ENCODE measurements at regions not wholly inside any gene's neighbourhood (a gene's known extent, or its start where the extent isn't known, plus 50 kb on each side); places are given as distances from the start of the nearest gene placed in this dataset.

DNA sequence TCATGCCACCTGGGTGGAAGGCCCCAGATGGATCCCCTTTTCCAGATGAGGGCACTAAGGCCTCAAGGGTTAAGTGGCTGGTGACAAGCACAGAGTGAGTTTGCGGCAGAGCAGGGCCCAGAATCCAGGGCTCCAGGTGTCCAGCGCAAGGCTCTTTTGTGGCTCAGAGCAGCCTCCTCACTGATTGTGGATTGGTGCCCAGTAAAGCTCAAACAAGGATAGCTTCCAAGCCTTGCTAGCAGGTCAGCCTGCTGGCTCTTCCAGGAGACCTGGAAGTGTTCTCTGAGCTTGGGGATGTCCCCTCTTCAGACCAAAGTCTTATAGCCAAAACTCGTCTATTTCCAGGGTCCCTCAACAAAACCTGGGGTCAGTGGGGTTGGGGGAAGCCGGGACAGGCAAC lies 167.6 kb upstream of the SYT13 start:
- Histone ChIP-seq H3K27ac (no peak overlapping the region), H3K27me3 (peaks cover 0 to 2% (median 0%) of the 10 kb centered on the region in 3 donors), H3K9me3 (no peaks in the 10 kb centered on the region), H3K4me3 (no peak overlapping the region), H3K36me3 (no peaks in the 10 kb centered on the region), H3K4me1 (no peaks in the 10 kb centered on the region)
- TF ChIP-seq, protein P1, sequence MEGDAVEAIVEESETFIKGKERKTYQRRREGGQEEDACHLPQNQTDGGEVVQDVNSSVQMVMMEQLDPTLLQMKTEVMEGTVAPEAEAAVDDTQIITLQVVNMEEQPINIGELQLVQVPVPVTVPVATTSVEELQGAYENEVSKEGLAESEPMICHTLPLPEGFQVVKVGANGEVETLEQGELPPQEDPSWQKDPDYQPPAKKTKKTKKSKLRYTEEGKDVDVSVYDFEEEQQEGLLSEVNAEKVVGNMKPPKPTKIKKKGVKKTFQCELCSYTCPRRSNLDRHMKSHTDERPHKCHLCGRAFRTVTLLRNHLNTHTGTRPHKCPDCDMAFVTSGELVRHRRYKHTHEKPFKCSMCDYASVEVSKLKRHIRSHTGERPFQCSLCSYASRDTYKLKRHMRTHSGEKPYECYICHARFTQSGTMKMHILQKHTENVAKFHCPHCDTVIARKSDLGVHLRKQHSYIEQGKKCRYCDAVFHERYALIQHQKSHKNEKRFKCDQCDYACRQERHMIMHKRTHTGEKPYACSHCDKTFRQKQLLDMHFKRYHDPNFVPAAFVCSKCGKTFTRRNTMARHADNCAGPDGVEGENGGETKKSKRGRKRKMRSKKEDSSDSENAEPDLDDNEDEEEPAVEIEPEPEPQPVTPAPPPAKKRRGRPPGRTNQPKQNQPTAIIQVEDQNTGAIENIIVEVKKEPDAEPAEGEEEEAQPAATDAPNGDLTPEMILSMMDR (IDR thresholded peaks at IDR 0.05 in 4 of 5, conservative IDR thresholded peaks at IDR 0.05 in 1 of 5): no peak
- no peak for TF ChIP-seq POLR2A (IDR thresholded peaks at IDR 0.05)
- in situ Hi-C loops (cut with MboI; ENCODE audit: low sequenced_read_pairs in 4 of 4) (no loop called here), intact Hi-C loops (cut with DNase I; ENCODE audit: low total_unique reads) (no loop called here)
- ATAC-seq (no peak), DNase-seq (no peak)

DNA sequence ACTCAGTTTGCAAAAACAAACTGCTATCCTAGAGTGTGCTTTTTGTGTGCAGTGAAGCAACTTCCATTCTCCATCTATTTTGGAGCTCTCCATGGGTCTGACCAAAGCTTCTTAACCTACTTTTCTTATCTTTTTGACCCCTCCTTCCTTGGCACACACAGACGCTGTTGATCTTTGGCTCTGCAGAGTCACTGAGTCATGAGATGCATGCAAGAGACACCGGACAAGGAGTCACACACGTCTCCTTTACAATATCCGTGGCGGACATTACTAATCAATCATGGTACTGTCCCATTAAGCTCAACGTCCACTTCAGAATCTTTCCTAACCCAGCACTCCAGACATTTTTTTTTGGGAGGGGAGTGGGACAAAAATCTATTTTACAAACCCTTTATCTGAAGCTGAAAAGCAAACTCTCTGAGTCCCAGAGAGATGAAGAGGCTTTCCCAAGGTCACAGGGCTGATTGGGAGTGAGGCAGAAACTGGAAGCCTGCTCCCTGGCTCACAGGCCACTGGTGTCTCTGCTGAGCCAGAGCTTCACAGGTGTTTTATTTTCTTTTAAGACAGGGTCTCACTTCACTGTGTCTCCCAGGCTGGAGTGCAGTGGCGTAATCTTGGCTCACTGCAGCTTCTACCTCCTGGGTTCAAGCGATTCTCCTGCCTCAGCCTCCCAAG lies 165.8 kb upstream of the SYT13 start:
- H3K9me3 ChIP-seq: no peaks in the 10 kb centered on the region
- ATAC-seq (no peak), DNase-seq (no peak)
- peaks cover 0 to 2% (median 0%) of the 10 kb centered on the region in 3 donors for H3K27me3 ChIP-seq
- intact Hi-C loops (cut with DNase I; ENCODE audit: low total_unique reads) (no loop called here), in situ Hi-C loops (cut with MboI; ENCODE audit: low sequenced_read_pairs in 4 of 4) (no loop called here)
- no peaks in the 10 kb centered on the region for H3K36me3 ChIP-seq
- H3K4me3 ChIP-seq: no peak overlapping the region
- no peak overlapping the region for H3K27ac ChIP-seq
- no peaks in the 10 kb centered on the region for H3K4me1 ChIP-seq
- TF ChIP-seq, protein P1 (IDR thresholded peaks at IDR 0.05 in 4 of 5, conservative IDR thresholded peaks at IDR 0.05 in 1 of 5): no peak
- no peak for TF ChIP-seq POLR2A (IDR thresholded peaks at IDR 0.05)

DNA sequence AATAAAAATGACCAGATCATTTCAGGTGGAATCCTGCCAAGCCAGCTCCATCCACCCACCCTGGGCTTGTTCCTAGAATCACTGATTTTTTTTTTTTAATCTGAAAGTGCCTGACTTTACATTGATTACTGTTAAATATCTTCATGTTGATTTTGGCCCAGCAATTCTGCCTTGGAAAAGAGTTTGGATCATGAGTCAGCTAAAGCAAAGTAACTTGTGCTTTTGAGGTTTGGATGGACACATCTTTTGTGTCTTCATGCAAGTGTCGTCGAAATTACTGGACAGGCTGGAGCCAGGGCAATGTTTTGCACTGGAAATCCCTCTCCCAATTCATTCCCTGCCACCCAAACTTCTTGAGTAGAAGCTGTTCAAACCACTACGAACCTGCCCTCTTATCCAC lies 164.0 kb upstream of the SYT13 start:
- no peaks in the 10 kb centered on the region for H3K36me3 ChIP-seq
- no peak for DNase-seq
- intact Hi-C loops (cut with DNase I; ENCODE audit: low total_unique reads) (no loop called here), in situ Hi-C loops (cut with MboI; ENCODE audit: low sequenced_read_pairs in 4 of 4) (no loop called here)
- peaks cover 0 to under 1% (median 0%) of the 10 kb centered on the region in 3 donors for H3K27me3 ChIP-seq
- no peak overlapping the region for H3K4me3 ChIP-seq
- TF ChIP-seq, protein P1 (IDR thresholded peaks at IDR 0.05 in 4 of 5, conservative IDR thresholded peaks at IDR 0.05 in 1 of 5): no peak
- TF ChIP-seq POLR2A (IDR thresholded peaks at IDR 0.05): no peak
- H3K27ac ChIP-seq: no peak overlapping the region
- H3K9me3 ChIP-seq: no peaks in the 10 kb centered on the region
- ATAC-seq: no peak
- no peaks in the 10 kb centered on the region for H3K4me1 ChIP-seq

DNA sequence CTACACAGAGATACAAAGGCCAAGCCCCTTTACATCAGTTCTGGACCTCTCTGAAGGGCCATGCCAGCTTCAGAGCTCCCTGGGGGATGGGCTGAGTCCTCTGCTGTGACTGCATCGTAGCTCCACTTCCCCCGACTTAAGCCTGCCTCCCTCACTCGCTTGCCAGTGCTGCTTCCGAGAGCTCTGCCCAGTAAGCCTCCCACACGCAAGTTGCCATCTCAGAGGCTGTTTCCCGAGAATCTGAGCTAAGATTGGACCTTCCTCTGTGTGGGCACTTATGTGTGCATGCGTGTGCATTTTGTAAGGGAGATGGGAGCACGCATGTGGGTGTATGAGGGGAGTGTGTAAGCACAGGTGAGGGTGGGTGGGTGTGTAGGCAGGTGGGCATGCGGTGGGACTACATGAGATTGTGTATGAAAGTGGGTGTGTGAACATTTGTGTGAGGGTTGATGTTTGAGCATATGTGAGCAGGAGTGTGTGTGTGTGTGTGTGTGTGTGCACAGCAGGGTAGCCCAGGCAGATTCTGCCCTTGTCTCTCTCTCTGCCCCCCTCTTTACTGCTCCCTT lies 163.0 kb upstream of the SYT13 start:
- TF ChIP-seq POLR2A (IDR thresholded peaks at IDR 0.05): no peak
- TF ChIP-seq, protein P1 (IDR thresholded peaks at IDR 0.05 in 4 of 5, conservative IDR thresholded peaks at IDR 0.05 in 1 of 5): no peak
- Histone ChIP-seq H3K4me1 (no peaks in the 10 kb centered on the region), H3K36me3 (no peaks in the 10 kb centered on the region), H3K4me3 (no peak overlapping the region), H3K27me3 (peaks cover 0 to 11% (median 5%) of the 10 kb centered on the region in 3 donors), H3K27ac (no peak overlapping the region), H3K9me3 (no peaks in the 10 kb centered on the region)
- in situ Hi-C loops (cut with MboI; ENCODE audit: low sequenced_read_pairs in 4 of 4) (no loop called here), intact Hi-C loops (cut with DNase I; ENCODE audit: low total_unique reads) (loop anchor here (10.0 kb wide), 1 partner anchor 46 kb away; no protein-coding TSS in a partner anchor)
- DNase-seq: no peak
- ATAC-seq: no peak
